H1 (cell line): ENCODE measurements at regions not wholly inside any gene's neighbourhood (a gene's known extent, or its start where the extent isn't known, plus 50 kb on each side); places are given as distances from the start of the nearest gene placed in this dataset.
"Not testable (repeated sequence)": the region's sequence is repeated elsewhere in the genome, so short reads cannot be mapped to it uniquely, and the experiment has no call there.

Experiments used
- CEBPB ChIP-seq: IDR thresholded peaks from 2 replicates; pipeline ENCODE4 v1.6.1; 2012; ENCODE audit warnings: low read depth, low read length
- EZH2 ChIP-seq: fragments of 200-600 bp; sonication (generic); IDR thresholded peaks from 2 replicates; pipeline ENCODE4 v1.7.1; 2012; ENCODE audit warnings: low read depth, mild to moderate bottlenecking, moderate library complexity, low read length, inconsistent platforms; ENCODE audit not compliant: severe bottlenecking
- JUN ChIP-seq: IDR thresholded peaks from 2 replicates; pipeline ENCODE4 v1.6.1; 2011; ENCODE audit warnings: low read depth, mild to moderate bottlenecking, improper control_type of control experiment, low read length
- POLR2A ChIP-seq, 2 experiments: IDR thresholded peaks; 1 replicate in 1 of 2; 2 replicates in 1 of 2; pipeline ENCODE4 v1.6.1; 2011; ENCODE audit warnings: low read depth in 2 of 2, low read length in 2 of 2, mild to moderate bottlenecking in 2 of 2; ENCODE audit errors: control extremely low read depth in 1 of 2
- RAD21 ChIP-seq, 2 experiments: IDR thresholded peaks in 1 of 2; conservative IDR thresholded peaks in 1 of 2; 2 replicates each; pipeline ENCODE4 v1.6.1; 2011; ENCODE audit warnings: low read depth in 2 of 2, low read length in 2 of 2, improper control_type of control experiment in 1 of 2, inconsistent platforms in 1 of 2, mild to moderate bottlenecking in 1 of 2, moderate library complexity in 1 of 2
- RFX5 ChIP-seq: IDR thresholded peaks from 2 replicates; pipeline ENCODE4 v1.6.1; 2011; ENCODE audit warnings: low read depth, low read length, improper control_type of control experiment, borderline replicate concordance
- TAF1 ChIP-seq: IDR thresholded peaks from 2 replicates; pipeline ENCODE4 v1.6.1; 2011; ENCODE audit warnings: mild to moderate bottlenecking, low read depth, low read length
- TF ChIP-seq, protein P1 (sequence below), 3 experiments: IDR thresholded peaks; 1 replicate in 2 of 3; 2 replicates in 1 of 3; pipeline versions ENCODE4 v1.5.1 to v1.6.1; 2011; ENCODE audit warnings: low read length in 3 of 3, mild to moderate bottlenecking in 3 of 3, inconsistent platforms in 2 of 3, low read depth in 1 of 3, moderate library complexity in 1 of 3; ENCODE audit not compliant: insufficient read depth in 1 of 3; ENCODE audit errors: control extremely low read depth in 1 of 3

DNA sequence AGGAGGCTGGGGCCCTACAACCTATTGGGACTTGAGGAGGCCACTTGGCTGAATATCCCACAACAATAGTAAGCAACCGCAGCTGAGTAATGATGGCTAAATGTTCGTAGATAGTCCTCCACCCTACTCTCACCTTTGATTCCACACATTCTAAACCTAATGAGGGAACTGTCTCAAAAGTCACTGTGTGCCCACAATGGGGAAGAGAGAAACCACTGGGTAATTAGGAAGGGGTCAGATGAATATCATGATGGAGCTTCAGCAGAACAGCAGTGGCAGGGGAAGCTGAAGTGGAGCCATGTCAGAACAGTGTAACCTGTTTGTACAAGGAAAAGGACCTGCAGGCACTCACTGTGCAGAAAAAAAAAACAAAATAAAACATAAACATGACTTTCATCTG lies 81.4 kb upstream of the POMZP3 start:
- not testable (repeated sequence) for TF ChIP-seq CEBPB; JUN; EZH2; RAD21 (IDR thresholded peaks at IDR 0.05 in 1 of 2, conservative IDR thresholded peaks at IDR 0.05 in 1 of 2; ENCODE audit: low read depth in 2 of 2, low read length in 2 of 2); RFX5; POLR2A (IDR thresholded peaks at IDR 0.05; ENCODE audit: control extremely low read depth in 1 of 2, low read depth in 2 of 2, low read length in 2 of 2); TAF1
- TF ChIP-seq, protein P1, sequence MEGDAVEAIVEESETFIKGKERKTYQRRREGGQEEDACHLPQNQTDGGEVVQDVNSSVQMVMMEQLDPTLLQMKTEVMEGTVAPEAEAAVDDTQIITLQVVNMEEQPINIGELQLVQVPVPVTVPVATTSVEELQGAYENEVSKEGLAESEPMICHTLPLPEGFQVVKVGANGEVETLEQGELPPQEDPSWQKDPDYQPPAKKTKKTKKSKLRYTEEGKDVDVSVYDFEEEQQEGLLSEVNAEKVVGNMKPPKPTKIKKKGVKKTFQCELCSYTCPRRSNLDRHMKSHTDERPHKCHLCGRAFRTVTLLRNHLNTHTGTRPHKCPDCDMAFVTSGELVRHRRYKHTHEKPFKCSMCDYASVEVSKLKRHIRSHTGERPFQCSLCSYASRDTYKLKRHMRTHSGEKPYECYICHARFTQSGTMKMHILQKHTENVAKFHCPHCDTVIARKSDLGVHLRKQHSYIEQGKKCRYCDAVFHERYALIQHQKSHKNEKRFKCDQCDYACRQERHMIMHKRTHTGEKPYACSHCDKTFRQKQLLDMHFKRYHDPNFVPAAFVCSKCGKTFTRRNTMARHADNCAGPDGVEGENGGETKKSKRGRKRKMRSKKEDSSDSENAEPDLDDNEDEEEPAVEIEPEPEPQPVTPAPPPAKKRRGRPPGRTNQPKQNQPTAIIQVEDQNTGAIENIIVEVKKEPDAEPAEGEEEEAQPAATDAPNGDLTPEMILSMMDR (IDR thresholded peaks at IDR 0.05; ENCODE audit: control extremely low read depth in 1 of 3, insufficient read depth in 1 of 3, low read depth in 1 of 3, low read length in 3 of 3) = not testable (repeated sequence)
